SK-N-MC (cell line): ENCODE measurements at regions not wholly inside any gene's neighbourhood (a gene's known extent, or its start where the extent isn't known, plus 50 kb on each side); places are given as distances from the start of the nearest gene placed in this dataset.

Source experiments
- EZH2 ChIP-seq: fragments of 200-600 bp; sonication (generic); IDR thresholded peaks from one replicate; pipeline ENCODE4 v1.6.1; 2017; ENCODE audit warnings: antibody characterized with exemption
- POLR2AphosphoS5 ChIP-seq: IDR thresholded peaks from 2 replicates; pipeline ENCODE4 v1.6.1; 2012; ENCODE audit warnings: mild to moderate bottlenecking, low read depth, low read length, borderline replicate concordance

- no peak for TF ChIP-seq POLR2AphosphoS5
- no peak for TF ChIP-seq EZH2
These were observed 118.3 kb upstream of the NETO1 start for GRCh38 chr18:72986103-72986502.
